Activated CD8-positive, alpha-beta T cell treated with anti-CD3 and anti-CD28 coated beads for 36 hours (primary cell): ENCODE measurements at regions not wholly inside any gene's neighbourhood (a gene's known extent, or its start where the extent isn't known, plus 50 kb on each side); places are given as distances from the start of the nearest gene placed in this dataset.
A peak's percentile ranks its signal among the peaks of the same experiment; 100 is the strongest.

ENCODE experiments used
- ATAC-seq: fragments of 200-7000 bp; cut with Tn5 transposase; one replicate; pipeline ENCODE4 v1.10.0; 2021; ENCODE audit warnings: mild to moderate bottlenecking, moderate library complexity
- CTCF ChIA-PET: fragments of 350-600 bp; sonication (Branson Sonifier 250); formaldehyde crosslinking; loops from one replicate; lab custom pipeline; 2021; ENCODE audit warnings: antibody characterized with exemption; lab: Charles Lee
- POLR2A ChIA-PET: fragments of 350-600 bp; sonication (Branson Sonifier 250); formaldehyde crosslinking; loops from one replicate; lab custom pipeline; 2021; ENCODE audit warnings: antibody characterized with exemption; lab: Charles Lee
- DNase-seq: peaks from one replicate; pipeline ENCODE4 v3.0.0-alpha.2; 2020
- H3K27ac Mint-ChIP-seq: one replicate; pipeline ENCODE4 v1.8.0; 2021; ENCODE audit warnings: mild to moderate bottlenecking, mixed read lengths
- H3K27me3 Mint-ChIP-seq: one replicate; pipeline ENCODE4 v1.8.0; 2021; ENCODE audit warnings: mixed read lengths
- H3K36me3 Mint-ChIP-seq: one replicate; pipeline ENCODE4 v1.8.0; 2021; ENCODE audit warnings: low read depth, mixed read lengths
- H3K4me1 Mint-ChIP-seq: one replicate; pipeline ENCODE4 v1.8.0; 2021; ENCODE audit warnings: low read depth, mixed read lengths
- H3K4me3 Mint-ChIP-seq: one replicate; pipeline ENCODE4 v1.8.0; 2021; ENCODE audit warnings: mild to moderate bottlenecking, moderate library complexity, mixed read lengths
- H3K9me3 Mint-ChIP-seq: one replicate; pipeline ENCODE4 v1.8.0; 2021; ENCODE audit warnings: mixed read lengths
- intact Hi-C: fragments of 100-400 bp; cut with micrococcal nuclease; formaldehyde crosslinking; loops from one replicate; pipeline ENCODE4 v1.10.0; 2022
- TF ChIP-seq, protein P1 (sequence below): fragments of 200-600 bp; IDR thresholded peaks from one replicate; pipeline ENCODE4 v1.8.0; 2022; ENCODE audit warnings: antibody characterized with exemption, mild to moderate bottlenecking

GRCh38 chr14:76947078-76947837 is 81.2 kb downstream of the IRF2BPL start:
- peak overlapping the region; percentile 79 for H3K27ac Mint-ChIP-seq
- H3K4me1 Mint-ChIP-seq, result peaks cover 41% of the 10 kb centered on the region
- CTCF ChIA-PET, result interaction anchor here (0.7 to 4.0 kb wide), 20 partner anchors 8 to 148 kb away, joined by 3 to 24 read pairs (median 4); no protein-coding TSS in a partner anchor
- peak; percentile 92 for DNase-seq
- TF ChIP-seq, protein P1, sequence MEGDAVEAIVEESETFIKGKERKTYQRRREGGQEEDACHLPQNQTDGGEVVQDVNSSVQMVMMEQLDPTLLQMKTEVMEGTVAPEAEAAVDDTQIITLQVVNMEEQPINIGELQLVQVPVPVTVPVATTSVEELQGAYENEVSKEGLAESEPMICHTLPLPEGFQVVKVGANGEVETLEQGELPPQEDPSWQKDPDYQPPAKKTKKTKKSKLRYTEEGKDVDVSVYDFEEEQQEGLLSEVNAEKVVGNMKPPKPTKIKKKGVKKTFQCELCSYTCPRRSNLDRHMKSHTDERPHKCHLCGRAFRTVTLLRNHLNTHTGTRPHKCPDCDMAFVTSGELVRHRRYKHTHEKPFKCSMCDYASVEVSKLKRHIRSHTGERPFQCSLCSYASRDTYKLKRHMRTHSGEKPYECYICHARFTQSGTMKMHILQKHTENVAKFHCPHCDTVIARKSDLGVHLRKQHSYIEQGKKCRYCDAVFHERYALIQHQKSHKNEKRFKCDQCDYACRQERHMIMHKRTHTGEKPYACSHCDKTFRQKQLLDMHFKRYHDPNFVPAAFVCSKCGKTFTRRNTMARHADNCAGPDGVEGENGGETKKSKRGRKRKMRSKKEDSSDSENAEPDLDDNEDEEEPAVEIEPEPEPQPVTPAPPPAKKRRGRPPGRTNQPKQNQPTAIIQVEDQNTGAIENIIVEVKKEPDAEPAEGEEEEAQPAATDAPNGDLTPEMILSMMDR, result peak; percentile 45
- ATAC-seq, result peak; percentile 92
- POLR2A ChIA-PET, result interaction anchor here (0.7 to 1.3 kb wide), 5 partner anchors 18 to 773 kb away, joined by 3 to 4 read pairs (median 3); no protein-coding TSS in a partner anchor
- H3K27me3 Mint-ChIP-seq, result no peaks in the 10 kb centered on the region
- no peaks in the 10 kb centered on the region for H3K9me3 Mint-ChIP-seq
- intact Hi-C loops, result no loop called here
- no peaks in the 10 kb centered on the region for H3K36me3 Mint-ChIP-seq
- H3K4me3 Mint-ChIP-seq, result no peak overlapping the region

DNA sequence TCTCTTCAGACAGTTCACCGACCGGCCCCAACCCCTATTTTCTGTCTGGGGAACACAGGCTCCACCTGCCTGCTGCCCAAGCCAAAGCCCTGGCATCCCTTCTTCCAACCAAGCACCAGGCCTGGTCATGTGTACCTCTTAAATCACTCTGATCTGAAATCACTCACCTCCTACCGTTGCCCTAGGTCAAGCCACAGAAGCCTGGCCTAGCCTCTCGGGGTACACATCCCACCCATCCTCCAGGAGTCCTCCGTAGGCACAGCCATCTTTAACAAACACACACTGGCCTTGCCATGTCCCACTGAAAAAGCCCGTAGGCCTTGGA is 81.8 kb downstream of the IRF2BPL start:
- Mint-ChIP-seq H3K4me1 (peaks cover 44% of the 10 kb centered on the region), H3K27me3 (no peaks in the 10 kb centered on the region), H3K4me3 (no peak overlapping the region), H3K9me3 (no peaks in the 10 kb centered on the region), H3K27ac (peak overlapping the region; percentile 79), H3K36me3 (no peaks in the 10 kb centered on the region)
- TF ChIP-seq, protein P1, result no peak
- DNase-seq (no peak), ATAC-seq (no peak)
- POLR2A ChIA-PET, result interaction anchor here (1.3 kb wide), 1 partner anchor 90 kb away, joined by 3 read pairs; no protein-coding TSS in a partner anchor
- CTCF ChIA-PET, result interaction anchor here (1.0 to 4.0 kb wide), 11 partner anchors 9 to 107 kb away, joined by 3 to 24 read pairs (median 6); no protein-coding TSS in a partner anchor
- intact Hi-C loops, result no loop called here

- POLR2A ChIA-PET, result interaction anchor here (0.9 to 2.0 kb wide), 3 partner anchors 10 to 91 kb away, joined by 3 to 5 read pairs (median 4); no protein-coding TSS in a partner anchor
- CTCF ChIA-PET, result interaction anchor here (1.1 to 4.3 kb wide), 8 partner anchors 11 to 151 kb away, joined by 3 to 17 read pairs (median 8); no protein-coding TSS in a partner anchor
- intact Hi-C loops, result no loop called here
- Mint-ChIP-seq H3K4me1 (peaks cover 28% of the 10 kb centered on the region), H3K27ac (no peak overlapping the region), H3K4me3 (no peak overlapping the region), H3K9me3 (no peaks in the 10 kb centered on the region), H3K27me3 (no peaks in the 10 kb centered on the region), H3K36me3 (no peaks in the 10 kb centered on the region)
- TF ChIP-seq, protein P1, result no peak
- ATAC-seq (no peak), DNase-seq (no peak)
Measured at GRCh38 chr14:76943072-76943471, 85.4 kb downstream of the IRF2BPL start.

DNA sequence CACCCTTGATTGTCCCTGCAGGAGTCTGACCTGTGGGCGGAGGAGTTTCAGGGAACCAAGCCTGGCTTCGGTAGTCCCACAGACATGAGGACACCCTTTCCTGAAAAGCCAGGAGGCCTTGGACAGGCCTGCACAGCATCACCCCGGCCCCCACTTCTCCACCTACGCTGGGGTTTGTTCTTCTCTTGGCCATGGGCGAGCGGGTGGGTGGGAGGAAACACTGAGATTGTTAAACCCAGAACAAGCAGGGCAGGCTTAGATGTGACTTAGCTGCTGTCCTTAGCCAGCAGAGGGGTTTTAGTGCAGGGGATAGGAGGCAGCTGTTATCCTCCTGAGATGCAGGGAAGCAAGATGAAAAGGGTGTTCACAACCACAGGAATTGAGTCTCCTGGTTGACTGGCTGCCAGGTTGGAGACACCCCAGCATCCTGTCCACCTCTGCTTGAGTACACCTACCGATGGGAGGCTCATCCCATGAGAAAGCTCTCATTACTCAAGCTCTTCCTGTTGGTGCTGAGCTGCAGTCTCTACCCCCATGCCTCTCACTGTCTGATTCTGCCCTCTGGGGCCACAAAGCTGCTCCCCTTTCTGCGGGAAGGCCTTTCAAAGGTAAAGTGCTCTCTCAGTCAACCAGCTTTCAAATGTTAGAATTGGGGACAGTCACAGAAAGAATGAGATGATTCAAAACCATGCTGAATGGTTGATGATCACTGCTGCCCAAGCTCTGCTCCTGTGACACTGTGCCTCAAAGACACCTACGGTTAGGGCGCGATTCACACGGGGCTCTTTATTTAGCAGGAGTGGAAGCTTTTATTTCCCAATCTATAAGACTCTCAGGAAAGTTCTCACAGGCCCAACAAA is 86.3 kb downstream of the IRF2BPL start:
- DNase-seq (no peak), ATAC-seq (peak; percentile 21)
- Mint-ChIP-seq H3K27me3 (no peaks in the 10 kb centered on the region), H3K36me3 (no peaks in the 10 kb centered on the region), H3K4me3 (no peak overlapping the region), H3K9me3 (no peaks in the 10 kb centered on the region), H3K4me1 (peaks cover 19% of the 10 kb centered on the region), H3K27ac (no peak overlapping the region)
- POLR2A ChIA-PET, result interaction anchor here (0.9 to 2.0 kb wide), 3 partner anchors 9 to 92 kb away, joined by 3 to 5 read pairs (median 4); no protein-coding TSS in a partner anchor
- CTCF ChIA-PET, result interaction anchor here (1.0 to 4.3 kb wide), 10 partner anchors 11 to 152 kb away, joined by 3 to 17 read pairs (median 7); no protein-coding TSS in a partner anchor
- intact Hi-C loops, result no loop called here
- TF ChIP-seq, protein P1, result no peak
